Hepatocyte (in vitro differentiated cells): ENCODE measurements at regions not wholly inside any gene's neighbourhood (a gene's known extent, or its start where the extent isn't known, plus 50 kb on each side); places are given as distances from the start of the nearest gene placed in this dataset.

Experiments used
- EZH2 ChIP-seq: fragments of 200-600 bp; sonication (generic); IDR thresholded peaks from 2 replicates; pipeline ENCODE4 v1.6.1; 2016; ENCODE audit warnings: antibody characterized with exemption, mild to moderate bottlenecking, borderline replicate concordance
- TF ChIP-seq, protein P1 (sequence below): fragments of 200-600 bp; sonication (generic); IDR thresholded peaks from 2 replicates; pipeline ENCODE4 v1.5.1; 2016; ENCODE audit warnings: antibody characterized with exemption, mild to moderate bottlenecking; ENCODE audit not compliant: poor library complexity

DNA sequence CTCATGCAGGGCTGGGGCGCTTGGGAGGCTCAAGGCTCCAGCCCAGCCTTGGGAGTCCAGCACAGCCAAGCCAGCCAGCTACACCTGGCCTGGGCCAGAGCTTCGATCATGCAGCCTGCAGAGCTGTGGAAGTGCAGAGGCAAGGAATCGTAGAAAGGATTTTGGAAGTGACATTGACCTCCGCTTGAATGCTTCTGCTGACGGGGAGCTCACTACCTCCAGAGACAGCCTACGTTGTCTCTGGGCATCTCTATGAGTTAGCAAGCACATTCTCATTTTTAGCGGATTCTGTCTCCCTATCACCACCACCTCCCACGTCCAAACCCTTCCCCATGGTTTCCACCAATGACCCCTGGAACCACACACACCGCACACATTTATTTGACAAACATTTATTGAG lies 88.5 kb downstream of the MICALL2 start:
- no peak for TF ChIP-seq EZH2
- TF ChIP-seq, protein P1, sequence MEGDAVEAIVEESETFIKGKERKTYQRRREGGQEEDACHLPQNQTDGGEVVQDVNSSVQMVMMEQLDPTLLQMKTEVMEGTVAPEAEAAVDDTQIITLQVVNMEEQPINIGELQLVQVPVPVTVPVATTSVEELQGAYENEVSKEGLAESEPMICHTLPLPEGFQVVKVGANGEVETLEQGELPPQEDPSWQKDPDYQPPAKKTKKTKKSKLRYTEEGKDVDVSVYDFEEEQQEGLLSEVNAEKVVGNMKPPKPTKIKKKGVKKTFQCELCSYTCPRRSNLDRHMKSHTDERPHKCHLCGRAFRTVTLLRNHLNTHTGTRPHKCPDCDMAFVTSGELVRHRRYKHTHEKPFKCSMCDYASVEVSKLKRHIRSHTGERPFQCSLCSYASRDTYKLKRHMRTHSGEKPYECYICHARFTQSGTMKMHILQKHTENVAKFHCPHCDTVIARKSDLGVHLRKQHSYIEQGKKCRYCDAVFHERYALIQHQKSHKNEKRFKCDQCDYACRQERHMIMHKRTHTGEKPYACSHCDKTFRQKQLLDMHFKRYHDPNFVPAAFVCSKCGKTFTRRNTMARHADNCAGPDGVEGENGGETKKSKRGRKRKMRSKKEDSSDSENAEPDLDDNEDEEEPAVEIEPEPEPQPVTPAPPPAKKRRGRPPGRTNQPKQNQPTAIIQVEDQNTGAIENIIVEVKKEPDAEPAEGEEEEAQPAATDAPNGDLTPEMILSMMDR = no peak
